ENCODE measurements at regions not wholly inside any gene's neighbourhood (a gene's known extent, or its start where the extent isn't known, plus 50 kb on each side); places are given as distances from the start of the nearest gene placed in this dataset.

- TF ChIP-seq ZFX (IDR thresholded peaks at IDR 0.05; ENCODE audit: borderline replicate concordance) (no peak), CTCF (IDR thresholded peaks at IDR 0.05) (no peak)
These were observed 69.4 kb upstream of the EED start for GRCh38 chr11:86175191-86175590.

Data from 22Rv1 (cell line).